ENCODE measurements at regions not wholly inside any gene's neighbourhood (a gene's known extent, or its start where the extent isn't known, plus 50 kb on each side); places are given as distances from the start of the nearest gene placed in this dataset.
"Not testable (repeated sequence)": the region's sequence is repeated elsewhere in the genome, so short reads cannot be mapped to it uniquely, and the experiment has no call there.

DNA sequence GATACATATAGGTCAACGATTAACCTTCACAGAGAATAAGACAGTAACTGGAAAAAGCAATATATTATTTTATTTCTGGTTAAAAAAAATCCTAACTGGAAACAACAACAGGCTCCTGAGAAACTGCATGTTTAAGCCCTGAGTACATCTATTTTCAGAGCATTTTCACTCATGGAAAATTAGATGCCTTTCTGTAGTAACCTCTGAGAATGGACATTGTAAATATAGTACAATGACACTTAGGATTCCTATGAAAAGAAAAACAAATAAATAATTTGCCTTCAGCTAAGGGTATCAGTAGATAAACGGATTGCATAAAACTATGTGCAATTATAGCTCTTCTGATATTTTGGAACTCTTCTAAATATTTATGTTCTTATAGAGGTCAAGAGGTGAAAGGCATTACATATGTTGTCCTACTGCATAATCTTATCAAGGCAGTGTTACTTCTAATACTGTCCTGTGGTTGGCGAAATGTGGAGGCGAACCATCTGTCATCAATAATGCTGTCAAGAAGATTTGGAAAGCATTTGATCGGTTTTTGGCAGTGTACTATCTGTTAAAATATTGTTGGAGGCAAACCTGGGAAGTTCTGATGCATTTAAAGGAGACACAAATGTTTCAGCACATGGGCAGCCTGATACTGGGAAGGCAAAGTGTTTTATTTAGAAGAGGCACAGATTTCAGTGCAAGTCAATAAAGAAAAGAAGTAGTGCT is 381.8 kb downstream of the BTG1 start:
- Mint-ChIP-seq H3K9me3 (peaks cover 0 to 7% (median 6%) of the 10 kb centered on the region in 5 donors), H3K27me3 (no peaks in the 10 kb centered on the region), H3K36me3 (peaks cover 0 to 14% (median 0%) of the 10 kb centered on the region in 3 donors), H3K4me3 (no peak overlapping the region), H3K27ac (no peak overlapping the region), H3K4me1 (no peaks in the 10 kb centered on the region)
- H3K27me3 ChIP-seq (ENCODE audit: insufficient read depth, low read length, poor library complexity, severe bottlenecking), result no peaks in the 10 kb centered on the region
- no peaks in the 10 kb centered on the region for H3K9me3 ChIP-seq (ENCODE audit: low read length)
- no peak overlapping the region for H3K4me3 ChIP-seq (ENCODE audit: low read length)
- CTCF ChIA-PET, result no interaction called here
- POLR2A ChIA-PET, result no interaction called here
- no peaks in the 10 kb centered on the region for H3K36me3 ChIP-seq (ENCODE audit: insufficient read depth, low read length)
- no peaks in the 10 kb centered on the region for H3K4me1 ChIP-seq (ENCODE audit: insufficient read depth, low read length)
- no peak overlapping the region for H3K27ac ChIP-seq (ENCODE audit: low read depth, low read length)
- no peak for DNase-seq

DNA sequence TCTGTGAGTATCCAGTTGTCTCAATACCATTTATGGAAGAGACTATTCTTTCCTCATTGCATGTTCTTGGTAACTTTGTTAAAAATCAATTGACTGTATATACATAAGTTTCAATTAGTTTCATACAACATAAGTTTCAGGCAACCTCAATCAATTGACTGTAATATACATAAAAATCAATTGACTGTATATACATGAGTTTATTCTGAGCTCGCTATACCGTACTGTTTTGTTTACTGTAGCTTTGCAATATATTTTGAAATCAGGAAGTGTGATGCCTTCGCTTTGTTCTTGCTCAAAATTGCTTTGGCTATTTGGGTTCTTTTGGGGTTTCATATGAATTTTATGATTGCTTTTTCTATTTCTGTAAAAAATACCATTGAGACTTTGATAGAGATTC is 392.0 kb downstream of the BTG1 start:
- DNase-seq, result no peak
- ChIA-PET POLR2A (no interaction called here), CTCF (interaction anchor here (0.8 kb wide), 1 partner anchor 342 kb away, joined by 3 read pairs; no protein-coding TSS in a partner anchor)
- Mint-ChIP-seq H3K9me3 (peaks cover 11 to 18% (median 13%) of the 10 kb centered on the region in 5 donors), H3K4me3 (no peak overlapping the region), H3K36me3 (peaks cover 0 to 12% (median 2%) of the 10 kb centered on the region in 3 donors), H3K27me3 (no peaks in the 10 kb centered on the region), H3K27ac (no peak overlapping the region), H3K4me1 (no peaks in the 10 kb centered on the region)
- no peak overlapping the region for H3K4me3 ChIP-seq (ENCODE audit: low read length)
- no peaks in the 10 kb centered on the region for H3K4me1 ChIP-seq (ENCODE audit: insufficient read depth, low read length)
- no peak overlapping the region for H3K27ac ChIP-seq (ENCODE audit: low read depth, low read length)
- H3K9me3 ChIP-seq (ENCODE audit: low read length), result no peaks in the 10 kb centered on the region
- H3K36me3 ChIP-seq (ENCODE audit: insufficient read depth, low read length), result no peaks in the 10 kb centered on the region
- H3K27me3 ChIP-seq (ENCODE audit: insufficient read depth, low read length, poor library complexity, severe bottlenecking), result no peaks in the 10 kb centered on the region

DNA sequence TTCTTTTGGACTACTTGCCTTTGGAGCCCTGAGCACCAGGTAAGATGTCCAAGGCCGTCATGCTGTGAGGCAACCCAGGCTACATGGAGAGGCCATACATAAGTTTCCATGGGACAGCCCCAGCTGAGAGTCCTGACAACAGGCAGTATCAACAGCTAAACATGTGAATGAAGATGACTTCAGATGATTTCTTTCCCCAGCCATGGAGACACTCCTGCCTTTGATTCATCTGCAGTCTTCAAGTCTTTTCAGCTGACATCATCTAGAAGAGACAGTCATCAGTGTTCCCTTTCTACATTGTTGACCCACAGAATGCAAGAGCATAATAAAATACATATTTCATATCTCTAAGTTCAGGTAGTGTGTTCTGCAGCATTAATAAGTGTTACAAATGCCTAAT is 398.7 kb downstream of the BTG1 start:
- H3K4me3 Mint-ChIP-seq, result no peak overlapping the region
- H3K27ac ChIP-seq (ENCODE audit: low read depth, low read length), result no peak overlapping the region
- H3K27me3 ChIP-seq (ENCODE audit: insufficient read depth, low read length, poor library complexity, severe bottlenecking), result no peaks in the 10 kb centered on the region
- no peaks in the 10 kb centered on the region for H3K4me1 Mint-ChIP-seq
- H3K4me3 ChIP-seq (ENCODE audit: low read length), result no peak overlapping the region
- ChIA-PET CTCF (no interaction called here), POLR2A (no interaction called here)
- H3K9me3 Mint-ChIP-seq, result peaks cover 4 to 6% (median 4%) of the 10 kb centered on the region in 5 donors
- H3K27ac Mint-ChIP-seq, result no peak overlapping the region
- H3K36me3 ChIP-seq (ENCODE audit: insufficient read depth, low read length), result no peaks in the 10 kb centered on the region
- no peaks in the 10 kb centered on the region for H3K27me3 Mint-ChIP-seq
- DNase-seq, result no peak
- no peaks in the 10 kb centered on the region for H3K4me1 ChIP-seq (ENCODE audit: insufficient read depth, low read length)
- H3K36me3 Mint-ChIP-seq, result peaks cover 0 to 3% (median 0%) of the 10 kb centered on the region in 3 donors
- no peaks in the 10 kb centered on the region for H3K9me3 ChIP-seq (ENCODE audit: low read length)

DNA sequence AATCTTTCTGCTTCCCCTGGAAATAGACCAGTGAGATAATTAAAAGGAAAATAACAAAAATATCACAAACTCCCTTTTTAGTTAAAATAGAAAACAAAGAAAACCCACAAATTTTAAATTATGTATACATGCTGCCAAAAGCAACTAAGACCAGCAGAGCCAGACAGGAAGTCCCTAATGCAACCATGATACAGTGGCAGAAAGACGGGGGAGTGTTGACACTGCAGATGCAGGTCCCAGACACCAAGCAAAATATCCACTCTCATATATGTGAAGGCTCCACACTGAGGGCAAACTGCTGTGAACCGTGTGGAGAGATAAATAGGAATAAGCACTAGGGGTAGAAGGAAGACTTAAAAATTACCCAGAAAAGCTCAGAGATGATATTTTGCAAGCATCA is 401.0 kb downstream of the BTG1 start:
- no peaks in the 10 kb centered on the region for H3K36me3 ChIP-seq (ENCODE audit: insufficient read depth, low read length)
- DNase-seq, result no peak
- no peaks in the 10 kb centered on the region for H3K9me3 ChIP-seq (ENCODE audit: low read length)
- no peak overlapping the region for H3K27ac Mint-ChIP-seq
- no peak overlapping the region for H3K4me3 ChIP-seq (ENCODE audit: low read length)
- no peaks in the 10 kb centered on the region for H3K36me3 Mint-ChIP-seq
- no peak overlapping the region for H3K27ac ChIP-seq (ENCODE audit: low read depth, low read length)
- no peaks in the 10 kb centered on the region for H3K9me3 Mint-ChIP-seq
- H3K4me3 Mint-ChIP-seq, result no peak overlapping the region
- POLR2A ChIA-PET, result no interaction called here
- H3K4me1 Mint-ChIP-seq, result no peaks in the 10 kb centered on the region
- H3K27me3 Mint-ChIP-seq, result no peaks in the 10 kb centered on the region
- H3K4me1 ChIP-seq (ENCODE audit: insufficient read depth, low read length), result no peaks in the 10 kb centered on the region
- no peaks in the 10 kb centered on the region for H3K27me3 ChIP-seq (ENCODE audit: insufficient read depth, low read length, poor library complexity, severe bottlenecking)
- CTCF ChIA-PET, result no interaction called here

DNA sequence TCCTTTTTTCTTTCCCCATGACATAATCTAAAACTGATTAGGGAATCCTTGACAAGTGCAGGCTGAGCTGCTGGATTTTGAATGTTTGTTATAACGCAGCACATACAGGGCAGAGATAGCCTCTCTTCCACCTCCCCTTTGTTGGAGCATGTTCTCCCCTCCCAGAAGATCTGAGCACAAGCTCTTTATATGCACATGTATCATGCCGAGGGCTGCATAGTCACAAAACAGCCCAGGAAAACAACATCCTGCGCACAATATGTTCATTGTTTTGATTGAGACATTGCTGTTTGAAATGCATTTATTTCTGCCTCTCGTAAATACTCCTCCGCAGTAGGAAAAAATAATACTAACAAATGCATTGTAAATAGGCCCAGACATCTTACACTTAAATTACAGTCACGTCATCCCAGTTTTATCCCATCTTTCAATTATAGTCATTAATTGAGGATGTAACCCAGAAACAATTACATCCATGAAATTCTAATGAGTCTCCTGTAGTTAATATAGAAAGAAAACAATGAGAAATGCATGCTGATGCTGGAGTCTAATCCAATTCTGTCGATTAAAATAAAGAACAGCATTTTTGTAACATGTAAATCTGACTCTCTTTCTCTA is 401.8 kb downstream of the BTG1 start:
- Mint-ChIP-seq H3K27ac (no peak overlapping the region), H3K4me3 (no peak overlapping the region), H3K9me3 (no peaks in the 10 kb centered on the region), H3K36me3 (no peaks in the 10 kb centered on the region), H3K4me1 (no peaks in the 10 kb centered on the region), H3K27me3 (no peaks in the 10 kb centered on the region)
- Histone ChIP-seq H3K27ac (ENCODE audit: low read depth, low read length) (no peak overlapping the region), H3K9me3 (ENCODE audit: low read length) (no peaks in the 10 kb centered on the region), H3K36me3 (ENCODE audit: insufficient read depth, low read length) (no peaks in the 10 kb centered on the region), H3K4me3 (ENCODE audit: low read length) (no peak overlapping the region), H3K4me1 (ENCODE audit: insufficient read depth, low read length) (no peaks in the 10 kb centered on the region), H3K27me3 (ENCODE audit: insufficient read depth, low read length, poor library complexity, severe bottlenecking) (no peaks in the 10 kb centered on the region)
- no peak for DNase-seq
- POLR2A ChIA-PET, result no interaction called here
- CTCF ChIA-PET, result no interaction called here

DNA sequence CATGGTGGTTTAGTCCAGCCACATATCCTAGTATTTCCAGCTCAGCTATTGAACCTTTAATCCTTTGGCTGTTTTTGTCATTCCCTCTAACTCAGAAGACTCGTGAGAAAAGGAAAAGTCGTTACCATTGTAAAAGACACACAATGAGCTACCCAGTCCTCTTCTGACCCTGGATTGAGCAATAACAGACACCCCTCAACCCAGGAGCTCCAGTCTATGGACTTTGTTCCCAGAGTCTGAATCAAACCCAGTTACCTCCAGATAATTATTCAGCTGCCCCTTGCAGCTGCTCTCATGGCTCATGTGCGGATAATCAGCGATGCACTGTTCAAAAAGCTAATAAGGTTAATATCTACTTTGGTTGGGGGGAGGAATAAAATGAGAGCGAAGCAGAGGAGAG is 402.4 kb downstream of the BTG1 start:
- no peaks in the 10 kb centered on the region for H3K36me3 Mint-ChIP-seq
- no peak for DNase-seq
- no peaks in the 10 kb centered on the region for H3K9me3 ChIP-seq (ENCODE audit: low read length)
- no peak overlapping the region for H3K4me3 ChIP-seq (ENCODE audit: low read length)
- ChIA-PET POLR2A (no interaction called here), CTCF (no interaction called here)
- H3K4me3 Mint-ChIP-seq, result no peak overlapping the region
- no peak overlapping the region for H3K27ac ChIP-seq (ENCODE audit: low read depth, low read length)
- H3K27me3 ChIP-seq (ENCODE audit: insufficient read depth, low read length, poor library complexity, severe bottlenecking), result no peaks in the 10 kb centered on the region
- no peaks in the 10 kb centered on the region for H3K36me3 ChIP-seq (ENCODE audit: insufficient read depth, low read length)
- H3K9me3 Mint-ChIP-seq, result no peaks in the 10 kb centered on the region
- H3K4me1 Mint-ChIP-seq, result no peaks in the 10 kb centered on the region
- no peaks in the 10 kb centered on the region for H3K4me1 ChIP-seq (ENCODE audit: insufficient read depth, low read length)
- H3K27ac Mint-ChIP-seq, result no peak overlapping the region
- no peaks in the 10 kb centered on the region for H3K27me3 Mint-ChIP-seq

DNA sequence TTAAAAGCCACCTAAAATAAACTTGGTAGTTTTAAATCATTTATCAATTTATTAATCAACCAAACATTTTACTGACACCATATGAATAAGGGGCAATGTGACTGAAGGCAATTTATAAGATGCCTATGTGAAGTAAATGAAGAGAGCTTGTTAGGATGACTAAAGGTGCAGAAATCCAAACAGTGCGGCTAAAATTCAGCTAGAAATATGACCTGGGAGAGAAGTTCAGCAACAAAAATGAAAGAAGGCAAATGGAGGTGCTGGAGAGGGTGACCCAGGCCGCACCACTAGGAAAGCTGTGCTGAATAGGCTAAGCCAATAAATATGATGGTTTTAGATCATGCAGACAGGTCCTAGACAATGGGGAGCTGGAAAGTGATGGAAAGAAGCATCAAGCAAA is 403.7 kb downstream of the BTG1 start:
- Histone ChIP-seq H3K27ac (ENCODE audit: low read depth, low read length) (no peak overlapping the region), H3K4me3 (ENCODE audit: low read length) (no peak overlapping the region), H3K27me3 (ENCODE audit: insufficient read depth, low read length, poor library complexity, severe bottlenecking) (no peaks in the 10 kb centered on the region), H3K4me1 (ENCODE audit: insufficient read depth, low read length) (no peaks in the 10 kb centered on the region), H3K9me3 (ENCODE audit: low read length) (no peaks in the 10 kb centered on the region), H3K36me3 (ENCODE audit: insufficient read depth, low read length) (no peaks in the 10 kb centered on the region)
- H3K27ac Mint-ChIP-seq, result peak overlapping the region in 1 of 8 donors; percentile 35
- no peaks in the 10 kb centered on the region for H3K9me3 Mint-ChIP-seq
- CTCF ChIA-PET, result no interaction called here
- POLR2A ChIA-PET, result no interaction called here
- DNase-seq, result no peak
- no peak overlapping the region for H3K4me3 Mint-ChIP-seq
- no peaks in the 10 kb centered on the region for H3K36me3 Mint-ChIP-seq
- H3K4me1 Mint-ChIP-seq, result no peaks in the 10 kb centered on the region
- no peaks in the 10 kb centered on the region for H3K27me3 Mint-ChIP-seq

DNA sequence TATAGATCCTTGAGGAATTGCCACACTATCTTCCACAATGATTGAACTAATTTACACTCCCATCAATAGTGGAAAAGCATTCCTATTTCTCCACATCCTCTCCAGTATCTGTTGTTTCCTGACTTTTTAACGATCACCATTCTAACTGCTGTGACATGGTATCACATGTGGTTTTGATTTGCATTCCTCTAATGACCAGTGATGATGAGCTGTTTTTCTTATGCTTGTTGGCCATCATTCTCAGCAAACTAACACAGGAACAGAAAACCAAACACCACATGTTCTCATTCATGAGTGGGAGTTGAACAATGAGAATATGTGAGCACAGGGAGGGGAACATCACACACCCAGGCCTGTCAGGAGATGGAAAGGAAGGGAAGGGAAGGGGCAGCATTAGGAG is 411.8 kb downstream of the BTG1 start:
- POLR2A ChIA-PET; H3K27me3 Mint-ChIP-seq; H3K9me3 ChIP-seq (ENCODE audit: low read length); H3K4me1 Mint-ChIP-seq; H3K4me1 ChIP-seq (ENCODE audit: insufficient read depth, low read length); H3K4me3 ChIP-seq (ENCODE audit: low read length); CTCF ChIA-PET; H3K27ac ChIP-seq (ENCODE audit: low read depth, low read length); H3K4me3 Mint-ChIP-seq; H3K9me3 Mint-ChIP-seq; H3K27ac Mint-ChIP-seq; H3K36me3 ChIP-seq (ENCODE audit: insufficient read depth, low read length); H3K27me3 ChIP-seq (ENCODE audit: insufficient read depth, low read length, poor library complexity, severe bottlenecking); DNase-seq: not testable (repeated sequence)
- H3K36me3 Mint-ChIP-seq, result peaks cover 0 to 17% (median 0%) of the 10 kb centered on the region in 3 donors
